GM21390 (cell line): ENCODE measurements at regions not wholly inside any gene's neighbourhood (a gene's known extent, or its start where the extent isn't known, plus 50 kb on each side); places are given as distances from the start of the nearest gene placed in this dataset.
"Not testable (repeated sequence)": the region's sequence is repeated elsewhere in the genome, so short reads cannot be mapped to it uniquely, and the experiment has no call there.

ENCODE experiments used
- ATAC-seq: cut with Tn5 transposase; IDR thresholded peaks from one replicate; pipeline ENCODE4 v1.9.1; 2021; ENCODE audit not compliant: unreplicated experiment

- peak; percentile 45 for ATAC-seq
Observed at GRCh38 chrX:89350024-89350423, 571.7 kb upstream of the TGIF2LX start.

- ATAC-seq = not testable (repeated sequence)
Observed at GRCh38 chrX:89369904-89370303, 551.8 kb upstream of the TGIF2LX start.

DNA sequence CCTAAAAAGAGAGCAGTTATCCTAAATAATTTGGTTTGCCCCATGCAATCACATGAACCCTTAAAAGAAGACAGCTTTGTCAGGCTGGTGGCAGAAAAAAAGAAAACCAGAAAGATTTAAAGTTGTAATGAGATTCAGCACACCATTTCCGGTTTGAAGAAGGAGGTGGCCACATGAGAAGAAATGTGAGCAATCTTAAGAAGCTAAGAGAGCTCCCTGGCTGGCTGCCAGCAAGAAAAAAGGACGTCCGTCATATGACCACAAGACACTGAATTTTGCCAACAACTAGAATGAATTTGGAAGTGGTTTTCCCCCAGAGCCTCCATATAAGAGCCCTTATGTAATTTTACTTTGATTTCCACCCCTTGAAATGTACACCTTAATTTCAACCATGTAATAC, 528.7 kb upstream of the TGIF2LX start:
- not testable (repeated sequence) for ATAC-seq

- ATAC-seq = not testable (repeated sequence)
Observed at GRCh38 chrX:89402818-89403217, 518.9 kb upstream of the TGIF2LX start.

- ATAC-seq = not testable (repeated sequence)
Observed at GRCh38 chrX:89405148-89405547, 516.6 kb upstream of the TGIF2LX start.

DNA sequence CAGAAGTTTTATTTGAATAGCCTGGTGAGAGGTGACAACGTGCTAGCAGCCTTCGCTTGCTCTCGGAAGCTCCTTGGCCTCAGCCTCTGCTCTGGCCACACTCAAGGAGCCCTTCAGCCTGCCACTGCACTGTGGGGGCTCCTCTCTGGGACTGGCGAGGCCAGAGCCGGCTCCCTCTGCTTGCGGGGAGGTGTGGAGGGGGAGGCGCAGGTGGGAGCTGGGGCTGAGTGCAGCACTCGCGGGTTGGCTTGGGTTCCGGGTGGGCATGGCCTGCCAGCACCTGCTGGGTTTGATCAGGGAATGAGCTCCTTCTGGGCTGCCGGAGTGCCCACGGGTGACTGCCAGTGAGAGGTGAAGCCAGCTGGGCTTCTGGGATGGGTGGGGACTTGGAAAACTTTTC, 504.8 kb upstream of the TGIF2LX start:
- ATAC-seq = not testable (repeated sequence)

DNA sequence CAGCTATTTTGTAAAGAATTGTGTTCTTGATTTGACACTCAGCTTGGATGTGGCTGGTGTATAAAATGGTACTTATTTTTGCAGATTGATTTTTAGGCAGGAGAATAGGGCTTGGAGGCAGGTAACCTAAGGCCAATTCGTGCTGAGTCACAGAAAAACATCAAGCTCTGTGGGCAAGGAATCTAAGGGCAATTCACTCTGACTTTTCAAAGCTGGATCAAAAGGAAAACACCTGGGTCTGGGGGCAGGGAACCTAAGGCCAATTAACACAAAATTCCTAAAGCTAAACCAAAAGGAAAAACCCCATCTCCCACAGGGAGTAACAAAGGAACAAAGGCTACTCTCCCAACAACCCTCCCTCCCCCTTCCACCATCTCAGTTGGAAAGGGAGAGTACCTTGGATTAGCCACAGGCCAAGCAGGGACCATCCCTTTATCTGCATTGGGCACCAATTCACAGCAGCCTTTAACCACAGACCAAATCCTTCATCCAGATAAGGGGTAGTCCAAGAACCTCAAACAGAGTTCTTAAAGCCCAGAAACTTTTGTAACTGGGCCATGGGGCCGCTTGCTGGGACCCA, 489.0 kb upstream of the TGIF2LX start:
- not testable (repeated sequence) for ATAC-seq
